ENCODE measurements at regions not wholly inside any gene's neighbourhood (a gene's known extent, or its start where the extent isn't known, plus 50 kb on each side); places are given as distances from the start of the nearest gene placed in this dataset.

GRCh38 chr20:63060057-63060991, 53.6 kb upstream of the BHLHE23 start:
- no peak for DNase-seq (ENCODE audit: extremely low read depth, low read depth)

DNA sequence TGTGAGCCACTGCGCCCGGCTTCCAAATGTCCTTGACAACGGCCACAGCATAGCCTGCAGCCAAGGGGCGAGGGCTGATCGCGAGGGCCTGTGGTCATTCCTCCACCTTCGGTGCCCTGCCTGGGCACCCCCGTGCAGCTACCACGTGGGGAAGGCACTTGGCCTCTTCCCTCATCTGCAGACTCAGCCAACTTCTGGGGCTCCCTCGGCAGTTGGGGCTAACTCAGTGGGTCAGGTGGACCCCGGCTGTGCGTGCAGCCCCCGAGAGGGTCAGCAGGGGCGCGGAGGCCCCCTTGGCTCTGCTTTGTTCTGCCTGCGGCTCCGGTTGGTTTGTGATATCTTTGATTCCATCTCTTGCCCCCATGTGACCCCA, 52.9 kb upstream of the BHLHE23 start:
- DNase-seq (ENCODE audit: extremely low read depth, low read depth), result no peak

DNA sequence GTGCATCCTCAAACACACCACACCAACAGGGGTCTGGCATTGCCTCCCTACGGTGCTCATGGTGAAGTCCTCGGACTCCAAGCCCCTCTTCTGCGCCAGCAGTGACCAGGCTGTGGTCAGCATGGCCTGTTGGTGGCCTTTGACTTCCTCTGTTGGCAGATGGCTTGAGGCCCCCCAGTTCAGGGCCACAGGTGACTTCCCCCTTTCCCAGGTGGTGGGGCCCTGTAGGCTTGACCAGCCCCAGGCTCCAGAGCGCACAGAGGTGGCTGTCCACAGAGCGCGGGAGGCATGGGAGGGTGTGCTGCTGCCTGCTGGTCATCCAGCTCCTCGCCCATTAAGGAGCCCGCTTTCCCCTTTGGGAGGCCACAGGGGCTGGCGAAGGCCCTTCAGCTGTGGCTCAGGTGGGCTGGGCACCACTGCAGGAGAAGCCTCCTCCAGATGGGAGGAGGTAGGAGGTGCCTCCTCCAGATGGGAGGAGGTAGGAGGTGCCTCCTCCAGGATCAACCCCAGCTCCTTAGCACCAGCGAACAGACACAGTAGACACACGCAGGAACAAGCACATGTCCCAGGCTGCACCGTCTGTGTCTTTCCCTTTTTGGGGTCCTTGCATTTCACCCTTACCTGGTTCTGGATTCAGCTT, 52.1 kb upstream of the BHLHE23 start:
- DNase-seq (ENCODE audit: extremely low read depth, low read depth), result no peak

DNA sequence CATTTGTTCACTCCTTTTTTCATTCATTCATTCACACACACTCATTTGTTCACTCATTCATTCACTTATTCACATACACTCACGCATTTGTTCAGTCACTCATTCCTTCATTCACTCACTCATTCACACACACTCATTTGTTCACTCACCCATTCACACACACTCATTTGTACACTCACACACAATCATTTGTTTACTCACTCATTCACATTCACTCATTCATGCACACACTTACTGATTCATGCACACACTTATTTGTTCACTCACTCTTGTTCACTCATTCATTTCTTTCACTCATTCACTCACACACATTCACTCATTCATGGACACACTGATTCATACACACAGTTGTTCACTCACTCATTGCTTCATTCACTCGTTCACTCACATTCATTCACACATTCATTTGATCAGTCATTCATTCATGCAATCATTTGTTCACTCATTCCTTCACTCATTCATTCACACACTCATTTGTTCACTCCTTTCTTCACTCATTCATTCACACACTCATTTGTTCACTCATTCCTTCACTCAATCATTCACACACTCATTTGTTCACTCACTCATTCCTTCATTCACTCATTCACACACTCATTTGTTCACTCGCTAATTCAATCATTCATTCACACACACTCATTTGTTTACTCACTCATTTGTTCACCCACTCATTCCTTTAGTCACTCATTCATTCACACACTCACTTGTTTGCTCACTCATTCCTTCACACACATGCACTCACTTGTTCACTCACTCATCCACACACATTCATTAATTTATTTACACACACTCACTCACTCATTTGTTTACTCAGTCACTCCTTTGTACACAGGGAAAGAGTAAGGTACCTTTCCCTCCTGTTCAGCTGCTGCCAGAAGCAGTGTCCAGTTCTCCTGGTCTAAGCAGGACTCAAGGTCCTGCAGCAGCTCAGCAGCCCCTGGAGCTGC, 50.7 kb upstream of the BHLHE23 start:
- no peak for DNase-seq (ENCODE audit: extremely low read depth, low read depth)

DNA sequence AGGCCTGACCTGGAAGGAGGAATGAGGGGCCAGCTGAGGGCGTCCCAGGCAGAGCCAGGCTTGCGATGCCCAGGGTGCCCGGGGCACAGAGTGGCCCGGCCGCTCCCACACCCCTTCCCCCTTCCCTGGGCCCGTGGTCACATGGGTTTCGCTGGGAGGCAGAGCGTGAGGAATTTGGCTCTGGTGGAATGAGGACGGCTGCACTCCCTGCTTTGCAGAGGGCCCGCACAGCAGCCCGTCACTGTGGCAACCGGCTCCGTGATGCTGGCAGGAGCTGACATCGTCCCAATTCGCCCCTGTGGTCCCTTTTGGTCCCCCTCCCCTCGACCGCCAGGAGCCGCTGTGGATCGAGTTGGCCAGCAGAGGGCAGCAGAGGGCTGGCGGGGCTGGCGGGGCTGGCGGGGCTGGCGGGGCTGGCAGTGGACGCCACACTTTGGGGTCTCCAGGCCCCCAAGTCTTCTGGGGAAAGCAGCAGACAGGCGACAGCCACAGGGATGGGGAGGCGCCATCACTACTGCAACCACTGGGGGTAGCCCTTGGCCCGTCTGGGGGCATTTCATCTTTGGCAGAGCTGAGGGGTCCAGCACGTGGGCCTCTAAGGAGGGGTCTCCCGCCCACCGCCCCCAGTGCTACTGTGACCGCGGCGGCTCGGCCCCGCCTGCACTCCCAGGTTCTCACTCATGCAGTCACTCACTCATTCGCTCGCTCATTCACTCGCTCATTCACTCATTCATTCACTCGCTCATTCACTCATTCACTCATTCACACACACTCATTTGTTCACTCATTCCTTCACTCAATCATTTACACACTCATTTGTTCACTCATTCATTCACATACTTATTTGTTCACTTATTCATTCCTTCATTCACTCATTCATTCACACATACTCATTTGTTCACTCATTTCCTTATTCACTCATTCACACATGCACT, 49.7 kb upstream of the BHLHE23 start:
- DNase-seq (ENCODE audit: extremely low read depth, low read depth), result no peak

Small RNAs in the stretch of these regions (small RNA-seq; reads per million reads assigned to genes)
- gene RF00635, result 0 reads per million in 2 experiments
